Left ventricle myocardium inferior (tissue), 1 donor: ENCODE measurements at regions not wholly inside any gene's neighbourhood (a gene's known extent, or its start where the extent isn't known, plus 50 kb on each side); places are given as distances from the start of the nearest gene placed in this dataset.

ENCODE experiments used
- DNase-seq: peaks from one replicate; pipeline ENCODE4 v3.0.0-alpha.2; 2020
- H3K27ac ChIP-seq: fragments of 200-600 bp; replicated peaks from 2 replicates; pipeline ENCODE4 v1.8.0; 2021
- H3K27me3 ChIP-seq: fragments of 200-600 bp; 2 replicates; pipeline ENCODE4 v1.8.0; 2021; ENCODE audit warnings: low read depth
- H3K36me3 ChIP-seq: fragments of 200-600 bp; 2 replicates; pipeline ENCODE4 v1.8.0; 2021
- H3K4me1 ChIP-seq: fragments of 200-600 bp; 2 replicates; pipeline ENCODE4 v1.8.0; 2021
- H3K4me3 ChIP-seq: fragments of 200-600 bp; 2 replicates; pipeline ENCODE4 v1.8.0; 2021; ENCODE audit warnings: mild to moderate bottlenecking, moderate library complexity
- H3K9me3 ChIP-seq: fragments of 200-600 bp; replicated peaks from 2 replicates; pipeline ENCODE4 v1.8.0; 2021
- CTCF ChIP-seq: fragments of 200-600 bp; IDR thresholded peaks from 2 replicates; pipeline ENCODE4 v1.8.0; 2021; ENCODE audit warnings: antibody characterized with exemption, mild to moderate bottlenecking, borderline replicate concordance
- intact Hi-C: fragments of 100-400 bp; cut with micrococcal nuclease; formaldehyde crosslinking; loops from one replicate; pipeline ENCODE4 v1.11.0; 2022
- donor health status: DM: no; HTN: yes; CAD: no; lungs with severe emphysema.

- Histone ChIP-seq H3K4me3 (no peak overlapping the region), H3K27ac (no peak overlapping the region), H3K9me3 (no peaks in the 10 kb centered on the region), H3K27me3 (no peaks in the 10 kb centered on the region), H3K4me1 (no peaks in the 10 kb centered on the region), H3K36me3 (no peaks in the 10 kb centered on the region)
- no peak for DNase-seq
- no peak for TF ChIP-seq CTCF
- intact Hi-C loops: no loop called here
Measured at GRCh38 chr4:19092797-19093196, 1071.2 kb upstream of the LCORL start.

DNA sequence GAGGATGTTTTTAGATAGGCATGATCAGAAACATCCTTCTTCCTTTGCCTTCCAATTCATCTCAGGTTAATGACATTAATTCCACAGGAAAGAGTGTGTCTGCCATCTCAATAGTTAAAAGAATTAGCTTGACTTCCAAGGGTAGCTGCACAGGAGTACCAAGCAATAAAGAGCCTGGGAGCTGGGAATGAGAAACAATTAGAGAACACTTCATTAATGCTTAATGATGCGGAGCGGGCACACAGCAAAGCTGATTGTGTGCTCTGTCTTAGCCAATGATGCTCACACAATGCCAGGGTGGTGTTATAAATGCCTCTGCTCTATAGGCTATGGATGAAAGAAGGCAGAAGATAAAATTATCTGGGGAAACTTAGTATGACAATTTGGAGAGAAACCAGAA lies 1052.5 kb upstream of the LCORL start:
- no peaks in the 10 kb centered on the region for H3K36me3 ChIP-seq
- H3K4me1 ChIP-seq: no peaks in the 10 kb centered on the region
- H3K27ac ChIP-seq: no peak overlapping the region
- DNase-seq: no peak
- TF ChIP-seq CTCF: no peak
- intact Hi-C loops: no loop called here
- H3K9me3 ChIP-seq: no peaks in the 10 kb centered on the region
- H3K27me3 ChIP-seq: no peaks in the 10 kb centered on the region
- no peak overlapping the region for H3K4me3 ChIP-seq

DNA sequence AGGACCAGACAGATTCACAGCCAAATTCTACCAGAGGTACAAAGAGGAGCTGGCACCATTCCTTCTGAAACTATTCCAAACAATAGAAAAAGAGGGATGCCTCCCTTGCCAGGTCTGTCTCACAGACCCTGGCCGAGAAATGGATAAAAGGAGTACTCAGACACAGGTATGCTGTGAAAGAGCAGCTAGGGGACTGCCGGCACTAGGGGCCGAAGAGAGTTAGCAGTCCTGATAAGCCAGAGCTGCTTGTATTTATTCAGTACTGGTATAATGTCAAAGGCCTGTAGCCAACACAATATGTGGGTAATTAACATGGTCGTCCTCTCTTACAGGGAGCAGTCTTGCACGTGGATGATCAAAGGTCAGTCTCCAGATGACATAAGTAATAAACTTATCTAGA lies 1042.1 kb upstream of the LCORL start:
- Histone ChIP-seq H3K9me3 (peaks cover 41% of the 10 kb centered on the region), H3K27me3 (no peaks in the 10 kb centered on the region), H3K4me3 (no peak overlapping the region), H3K27ac (no peak overlapping the region), H3K4me1 (no peaks in the 10 kb centered on the region), H3K36me3 (no peaks in the 10 kb centered on the region)
- DNase-seq: no peak
- intact Hi-C loops: no loop called here
- no peak for TF ChIP-seq CTCF

- no peaks in the 10 kb centered on the region for H3K27me3 ChIP-seq
- no peaks in the 10 kb centered on the region for H3K36me3 ChIP-seq
- no peaks in the 10 kb centered on the region for H3K4me1 ChIP-seq
- no peak overlapping the region for H3K27ac ChIP-seq
- intact Hi-C loops: no loop called here
- no peaks in the 10 kb centered on the region for H3K9me3 ChIP-seq
- no peak for TF ChIP-seq CTCF
- H3K4me3 ChIP-seq: no peak overlapping the region
- DNase-seq: no peak
Measured at GRCh38 chr4:19054916-19055315, 1033.4 kb upstream of the LCORL start.

GRCh38 chr4:19051831-19052230 lies 1030.3 kb upstream of the LCORL start:
- Histone ChIP-seq H3K36me3 (no peaks in the 10 kb centered on the region), H3K4me3 (no peak overlapping the region), H3K27ac (no peak overlapping the region), H3K4me1 (no peaks in the 10 kb centered on the region), H3K27me3 (no peaks in the 10 kb centered on the region), H3K9me3 (no peaks in the 10 kb centered on the region)
- no peak for TF ChIP-seq CTCF
- intact Hi-C loops: no loop called here
- no peak for DNase-seq
